ENCODE measurements at regions not wholly inside any gene's neighbourhood (a gene's known extent, or its start where the extent isn't known, plus 50 kb on each side); places are given as distances from the start of the nearest gene placed in this dataset.

DNA sequence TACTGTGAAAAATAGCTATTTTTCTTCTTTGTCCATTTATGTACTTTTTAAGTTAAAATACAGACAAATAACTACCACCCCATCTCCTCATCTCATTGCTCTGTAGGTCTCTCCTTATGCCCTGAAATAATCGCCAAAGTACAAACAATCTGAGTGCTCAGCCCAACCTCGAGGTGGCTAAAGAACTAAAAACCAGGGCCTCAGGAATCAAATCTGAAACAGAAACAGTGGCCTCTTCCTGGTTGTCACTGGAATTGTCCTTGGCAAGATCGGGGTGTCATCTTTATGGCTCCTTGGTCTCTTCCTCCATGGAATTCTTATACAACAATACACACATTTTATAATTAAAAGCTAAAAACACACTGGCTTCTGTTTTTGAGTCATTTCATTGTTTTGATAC lies 182.4 kb downstream of the ASCL1 start:
- no peak for DNase-seq
- in situ Hi-C loops (cut with MboI; ENCODE audit: low pct_ligation_motif_present in 1 of 4, low pct_unique_long_range_greater_than_20kb in 1 of 4, low sequenced_read_pairs in 3 of 4) = no loop called here
- intact Hi-C loops (cut with DNase I; ENCODE audit: low total_unique reads) = no loop called here
- 56 to 58% methylated on average over 1 to 3 of the region's 3 CpGs for whole genome bisulfite sequencing, 2 donors (ENCODE audit: low coverage in 1 of 2)
- Histone ChIP-seq H3K9me3 (no peaks in the 10 kb centered on the region), H3K4me3 (no peak overlapping the region), H3K27me3 (no peaks in the 10 kb centered on the region), H3K4me1 (no peaks in the 10 kb centered on the region), H3K27ac (no peak overlapping the region), H3K36me3 (no peaks in the 10 kb centered on the region)
- TF ChIP-seq, protein P1, sequence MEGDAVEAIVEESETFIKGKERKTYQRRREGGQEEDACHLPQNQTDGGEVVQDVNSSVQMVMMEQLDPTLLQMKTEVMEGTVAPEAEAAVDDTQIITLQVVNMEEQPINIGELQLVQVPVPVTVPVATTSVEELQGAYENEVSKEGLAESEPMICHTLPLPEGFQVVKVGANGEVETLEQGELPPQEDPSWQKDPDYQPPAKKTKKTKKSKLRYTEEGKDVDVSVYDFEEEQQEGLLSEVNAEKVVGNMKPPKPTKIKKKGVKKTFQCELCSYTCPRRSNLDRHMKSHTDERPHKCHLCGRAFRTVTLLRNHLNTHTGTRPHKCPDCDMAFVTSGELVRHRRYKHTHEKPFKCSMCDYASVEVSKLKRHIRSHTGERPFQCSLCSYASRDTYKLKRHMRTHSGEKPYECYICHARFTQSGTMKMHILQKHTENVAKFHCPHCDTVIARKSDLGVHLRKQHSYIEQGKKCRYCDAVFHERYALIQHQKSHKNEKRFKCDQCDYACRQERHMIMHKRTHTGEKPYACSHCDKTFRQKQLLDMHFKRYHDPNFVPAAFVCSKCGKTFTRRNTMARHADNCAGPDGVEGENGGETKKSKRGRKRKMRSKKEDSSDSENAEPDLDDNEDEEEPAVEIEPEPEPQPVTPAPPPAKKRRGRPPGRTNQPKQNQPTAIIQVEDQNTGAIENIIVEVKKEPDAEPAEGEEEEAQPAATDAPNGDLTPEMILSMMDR (IDR thresholded peaks at IDR 0.05) = no peak
- TF ChIP-seq POLR2A (IDR thresholded peaks at IDR 0.05) (no peak), POLR2AphosphoS5 (IDR thresholded peaks at IDR 0.05) (no peak), EP300 (IDR thresholded peaks at IDR 0.05; ENCODE audit: low read depth) (no peak)

DNA sequence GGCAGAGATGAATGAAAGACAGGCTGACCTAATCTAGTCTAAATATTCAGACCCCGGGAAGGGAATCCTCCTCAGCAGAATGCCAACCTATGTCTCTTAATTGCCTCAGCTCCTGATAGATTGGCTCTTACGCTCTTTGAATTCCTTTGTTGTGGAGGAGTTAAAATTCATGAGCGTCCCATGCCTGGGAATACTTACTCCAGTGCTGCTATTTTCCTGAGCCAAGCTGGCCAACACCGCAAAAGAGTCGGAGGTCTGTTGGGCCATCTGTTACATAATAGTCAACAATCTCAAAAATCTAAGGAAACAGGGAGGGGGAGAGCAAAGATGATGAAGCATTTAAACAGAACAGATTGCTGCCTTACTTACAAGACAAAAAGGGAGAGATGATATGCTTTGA lies 182.8 kb downstream of the ASCL1 start:
- H3K27me3 ChIP-seq = no peaks in the 10 kb centered on the region
- intact Hi-C loops (cut with DNase I; ENCODE audit: low total_unique reads) = no loop called here
- WGBS, 2 donors (ENCODE audit: low coverage in 1 of 2) = 65 to 79% methylated on average over 4 to 5 of the region's 5 CpGs
- no peak overlapping the region for H3K4me3 ChIP-seq
- no peaks in the 10 kb centered on the region for H3K36me3 ChIP-seq
- no peaks in the 10 kb centered on the region for H3K9me3 ChIP-seq
- H3K4me1 ChIP-seq = no peaks in the 10 kb centered on the region
- DNase-seq = no peak
- no peak overlapping the region for H3K27ac ChIP-seq
- TF ChIP-seq, protein P1 (IDR thresholded peaks at IDR 0.05) = no peak
- no peak for TF ChIP-seq POLR2AphosphoS5 (IDR thresholded peaks at IDR 0.05)
- TF ChIP-seq EP300 (IDR thresholded peaks at IDR 0.05; ENCODE audit: low read depth) = no peak
- no peak for TF ChIP-seq POLR2A (IDR thresholded peaks at IDR 0.05)
- in situ Hi-C loops (cut with MboI; ENCODE audit: low pct_ligation_motif_present in 1 of 4, low pct_unique_long_range_greater_than_20kb in 1 of 4, low sequenced_read_pairs in 3 of 4) = no loop called here

DNA sequence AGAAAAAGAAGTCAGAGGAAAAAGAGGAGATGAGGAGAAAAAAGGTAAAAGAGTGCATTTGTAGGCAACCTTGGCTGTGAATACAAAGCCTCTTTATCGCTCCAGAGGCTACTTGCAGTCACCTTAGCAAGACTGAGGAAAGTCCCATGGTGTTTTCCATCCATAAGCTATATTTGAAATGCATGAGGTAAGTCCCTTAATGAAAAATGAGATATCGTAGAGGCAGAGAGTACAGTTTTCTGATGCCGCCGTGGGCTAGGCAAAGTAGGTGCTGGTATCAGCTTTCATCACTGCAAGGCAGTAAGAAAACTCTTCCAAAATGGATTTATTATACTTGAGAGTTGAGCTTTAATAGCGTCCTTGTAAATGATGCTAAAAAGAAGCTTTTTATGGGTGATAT lies 186.8 kb downstream of the ASCL1 start:
- intact Hi-C loops (cut with DNase I; ENCODE audit: low total_unique reads) = no loop called here
- 83 to 90% methylated on average over 5 of the region's 5 CpGs for WGBS, 2 donors (ENCODE audit: low coverage in 1 of 2)
- TF ChIP-seq, protein P1 (IDR thresholded peaks at IDR 0.05) = no peak
- no peak for TF ChIP-seq POLR2A (IDR thresholded peaks at IDR 0.05)
- Histone ChIP-seq H3K4me3 (no peak overlapping the region), H3K27ac (no peak overlapping the region), H3K9me3 (no peaks in the 10 kb centered on the region), H3K27me3 (no peaks in the 10 kb centered on the region), H3K4me1 (no peaks in the 10 kb centered on the region), H3K36me3 (no peaks in the 10 kb centered on the region)
- in situ Hi-C loops (cut with MboI; ENCODE audit: low pct_ligation_motif_present in 1 of 4, low pct_unique_long_range_greater_than_20kb in 1 of 4, low sequenced_read_pairs in 3 of 4) = no loop called here
- DNase-seq = no peak

DNA sequence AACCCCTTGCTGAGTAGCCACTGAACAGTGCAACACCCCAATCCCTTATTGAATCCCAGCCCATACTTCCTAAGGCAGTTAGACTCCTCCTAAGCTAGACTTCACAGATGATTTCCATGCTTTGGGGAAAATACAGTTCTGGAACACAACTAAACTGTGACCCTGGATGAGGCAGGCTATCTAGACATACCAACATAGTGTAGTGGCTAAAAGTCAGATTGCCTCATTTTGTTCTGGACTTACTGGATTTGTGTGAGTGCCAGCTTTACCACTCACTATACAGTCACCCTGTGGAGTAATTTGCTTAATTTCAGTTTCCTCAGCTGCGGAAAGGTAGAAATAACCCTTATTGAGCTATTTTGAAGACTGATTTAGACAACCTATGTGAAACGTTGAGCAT lies 203.1 kb downstream of the ASCL1 start:
- intact Hi-C loops (cut with DNase I; ENCODE audit: low total_unique reads) (no loop called here), in situ Hi-C loops (cut with MboI; ENCODE audit: low pct_ligation_motif_present in 1 of 4, low pct_unique_long_range_greater_than_20kb in 1 of 4, low sequenced_read_pairs in 3 of 4) (no loop called here)
- 76% methylated on average over 2 of the region's 2 CpGs; no CpG with 5 or more reads in 1 of the 2 donors for WGBS, 2 donors (ENCODE audit: low coverage in 1 of 2)

More for the DNA sequence above, 203.1 kb downstream of the ASCL1 start:
- Histone ChIP-seq H3K36me3 (no peaks in the 10 kb centered on the region), H3K4me1 (no peaks in the 10 kb centered on the region), H3K27ac (no peak overlapping the region), H3K9me3 (no peaks in the 10 kb centered on the region), H3K4me3 (no peak overlapping the region), H3K27me3 (no peaks in the 10 kb centered on the region)
- DNase-seq = no peak
- TF ChIP-seq, protein P1 (IDR thresholded peaks at IDR 0.05) = no peak
- TF ChIP-seq POLR2AphosphoS5 (IDR thresholded peaks at IDR 0.05) (no peak), EP300 (IDR thresholded peaks at IDR 0.05; ENCODE audit: low read depth) (no peak), POLR2A (IDR thresholded peaks at IDR 0.05) (no peak)
